ENCODE measurements at regions not wholly inside any gene's neighbourhood (a gene's known extent, or its start where the extent isn't known, plus 50 kb on each side); places are given as distances from the start of the nearest gene placed in this dataset.

DNA sequence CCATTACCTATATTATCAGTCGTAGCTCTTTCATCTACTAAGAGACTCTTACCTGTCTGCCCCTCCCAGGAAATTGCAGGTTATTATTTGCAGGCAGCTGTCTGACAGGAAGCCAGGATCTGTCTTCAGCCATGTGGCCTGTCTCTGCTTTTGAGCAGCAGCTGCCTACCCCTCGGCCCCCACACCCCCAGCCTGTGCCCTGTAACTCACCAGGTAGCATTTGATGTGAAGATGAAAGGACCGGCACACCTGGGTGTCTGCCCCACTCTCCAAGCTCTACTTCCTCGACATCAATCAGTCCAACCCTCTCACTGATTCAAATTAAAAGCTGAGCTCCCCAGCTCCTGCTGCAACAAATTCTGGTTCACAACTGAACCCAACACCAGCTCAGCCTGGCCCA is 197.2 kb upstream of the CTNNB1 start:
- TF ChIP-seq, protein P1, sequence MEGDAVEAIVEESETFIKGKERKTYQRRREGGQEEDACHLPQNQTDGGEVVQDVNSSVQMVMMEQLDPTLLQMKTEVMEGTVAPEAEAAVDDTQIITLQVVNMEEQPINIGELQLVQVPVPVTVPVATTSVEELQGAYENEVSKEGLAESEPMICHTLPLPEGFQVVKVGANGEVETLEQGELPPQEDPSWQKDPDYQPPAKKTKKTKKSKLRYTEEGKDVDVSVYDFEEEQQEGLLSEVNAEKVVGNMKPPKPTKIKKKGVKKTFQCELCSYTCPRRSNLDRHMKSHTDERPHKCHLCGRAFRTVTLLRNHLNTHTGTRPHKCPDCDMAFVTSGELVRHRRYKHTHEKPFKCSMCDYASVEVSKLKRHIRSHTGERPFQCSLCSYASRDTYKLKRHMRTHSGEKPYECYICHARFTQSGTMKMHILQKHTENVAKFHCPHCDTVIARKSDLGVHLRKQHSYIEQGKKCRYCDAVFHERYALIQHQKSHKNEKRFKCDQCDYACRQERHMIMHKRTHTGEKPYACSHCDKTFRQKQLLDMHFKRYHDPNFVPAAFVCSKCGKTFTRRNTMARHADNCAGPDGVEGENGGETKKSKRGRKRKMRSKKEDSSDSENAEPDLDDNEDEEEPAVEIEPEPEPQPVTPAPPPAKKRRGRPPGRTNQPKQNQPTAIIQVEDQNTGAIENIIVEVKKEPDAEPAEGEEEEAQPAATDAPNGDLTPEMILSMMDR (IDR thresholded peaks at IDR 0.05): no peak
- TF ChIP-seq POLR2A (IDR thresholded peaks at IDR 0.05): no peak

All from heart left ventricle (tissue), 13 donors.